Activated naive CD8-positive, alpha-beta T cell (primary cell): ENCODE measurements at regions not wholly inside any gene's neighbourhood (a gene's known extent, or its start where the extent isn't known, plus 50 kb on each side); places are given as distances from the start of the nearest gene placed in this dataset.
"Not testable (repeated sequence)": the region's sequence is repeated elsewhere in the genome, so short reads cannot be mapped to it uniquely, and the experiment has no call there.

Source experiments
- H3K27ac Mint-ChIP-seq: one replicate; pipeline ENCODE4 v1.8.0; 2021; ENCODE audit warnings: mixed read lengths
- H3K27me3 Mint-ChIP-seq: one replicate; pipeline ENCODE4 v1.8.0; 2021; ENCODE audit warnings: mixed read lengths
- H3K36me3 Mint-ChIP-seq: one replicate; pipeline ENCODE4 v1.8.0; 2021; ENCODE audit warnings: mixed read lengths
- H3K4me1 Mint-ChIP-seq: one replicate; pipeline ENCODE4 v1.8.0; 2021; ENCODE audit warnings: low read depth, mixed read lengths
- H3K4me3 Mint-ChIP-seq: one replicate; pipeline ENCODE4 v1.8.0; 2021; ENCODE audit warnings: mild to moderate bottlenecking, mixed read lengths
- H3K9me3 Mint-ChIP-seq: one replicate; pipeline ENCODE4 v1.8.0; 2021; ENCODE audit warnings: low read depth, mixed read lengths

DNA sequence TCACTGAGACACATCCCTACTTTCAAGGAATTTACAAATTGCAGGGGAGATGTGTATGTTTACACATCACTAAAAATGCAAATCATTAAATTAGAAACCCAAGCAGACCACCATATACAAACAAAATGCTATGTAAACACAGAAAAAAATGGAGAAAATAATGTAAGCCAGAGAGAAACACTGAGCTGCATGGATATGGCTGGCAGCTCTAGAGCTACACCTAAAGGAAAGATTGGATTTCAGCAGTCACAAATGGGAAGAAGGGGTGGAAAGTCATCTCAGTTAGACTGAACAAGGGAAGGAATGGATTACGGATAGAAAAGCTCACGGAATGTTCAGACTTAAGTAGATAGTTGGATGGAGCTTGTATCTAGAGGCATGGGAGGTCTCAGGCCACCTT, 186.3 kb downstream of the MOSPD2 start:
- H3K36me3 Mint-ChIP-seq, result no peaks in the 10 kb centered on the region
- no peaks in the 10 kb centered on the region for H3K27me3 Mint-ChIP-seq
- H3K4me3 Mint-ChIP-seq, result no peak overlapping the region
- no peaks in the 10 kb centered on the region for H3K4me1 Mint-ChIP-seq
- no peak overlapping the region for H3K27ac Mint-ChIP-seq
- no peaks in the 10 kb centered on the region for H3K9me3 Mint-ChIP-seq

DNA sequence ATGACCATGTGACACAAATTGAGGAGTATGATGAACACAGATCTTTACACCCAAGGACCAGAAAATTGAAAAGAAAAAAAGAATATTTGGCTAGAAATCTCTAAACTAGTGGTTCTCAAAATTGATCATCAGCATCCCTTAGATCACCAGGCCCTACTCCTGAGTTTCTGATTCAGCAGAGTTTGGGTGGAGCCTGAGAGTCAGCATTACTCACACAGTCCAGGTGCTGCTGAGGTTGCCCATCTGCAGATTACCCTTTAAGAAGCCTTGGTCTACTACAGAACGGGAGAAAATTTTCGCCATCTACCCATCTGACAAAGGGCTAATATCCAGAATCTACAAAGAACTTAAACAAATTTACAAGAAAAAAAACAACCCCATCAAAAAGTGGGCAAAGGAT, 182.8 kb downstream of the MOSPD2 start:
- no peaks in the 10 kb centered on the region for H3K9me3 Mint-ChIP-seq
- H3K36me3 Mint-ChIP-seq, result no peaks in the 10 kb centered on the region
- no peak overlapping the region for H3K27ac Mint-ChIP-seq
- no peak overlapping the region for H3K4me3 Mint-ChIP-seq
- H3K27me3 Mint-ChIP-seq, result no peaks in the 10 kb centered on the region
- H3K4me1 Mint-ChIP-seq, result no peaks in the 10 kb centered on the region

DNA sequence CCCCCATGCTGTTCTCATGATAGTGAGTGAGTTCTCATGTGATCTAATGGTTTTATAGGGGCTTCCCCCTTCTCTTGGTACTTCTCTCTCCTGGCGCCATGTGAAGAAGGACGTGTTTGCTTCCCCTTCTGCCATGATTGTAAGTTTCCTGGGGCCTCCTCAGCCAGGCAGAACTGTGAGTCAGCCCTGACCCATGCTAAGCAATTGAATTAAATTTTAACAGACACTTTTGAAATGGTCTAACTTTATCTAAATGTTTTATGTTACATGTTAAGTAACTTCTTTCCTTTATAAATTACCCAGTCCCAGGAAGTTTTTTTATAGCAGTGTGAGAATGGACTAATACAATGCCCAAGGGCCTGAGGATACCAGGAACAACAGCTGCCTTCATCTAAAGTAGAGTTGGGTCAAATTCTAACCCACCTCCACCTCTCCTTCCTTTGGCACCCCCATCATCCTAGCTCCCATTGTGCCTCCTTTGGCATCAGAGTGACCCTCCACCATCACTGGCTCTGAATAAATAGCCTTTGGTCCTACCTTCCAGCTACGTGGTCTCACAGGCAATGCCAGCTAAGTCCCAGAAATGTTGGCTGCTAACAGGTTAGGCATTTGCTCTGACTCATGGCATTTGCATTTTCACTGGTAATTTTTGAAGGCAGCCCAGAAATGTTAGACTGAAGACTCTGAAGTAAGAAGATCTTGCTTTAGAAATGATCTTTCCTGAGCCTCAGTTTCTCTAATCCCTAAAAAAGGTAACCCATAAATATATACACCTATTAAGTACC, 182.1 kb downstream of the MOSPD2 start:
- no peaks in the 10 kb centered on the region for H3K9me3 Mint-ChIP-seq
- no peaks in the 10 kb centered on the region for H3K36me3 Mint-ChIP-seq
- no peak overlapping the region for H3K27ac Mint-ChIP-seq
- no peaks in the 10 kb centered on the region for H3K4me1 Mint-ChIP-seq
- H3K27me3 Mint-ChIP-seq, result no peaks in the 10 kb centered on the region
- no peak overlapping the region for H3K4me3 Mint-ChIP-seq

DNA sequence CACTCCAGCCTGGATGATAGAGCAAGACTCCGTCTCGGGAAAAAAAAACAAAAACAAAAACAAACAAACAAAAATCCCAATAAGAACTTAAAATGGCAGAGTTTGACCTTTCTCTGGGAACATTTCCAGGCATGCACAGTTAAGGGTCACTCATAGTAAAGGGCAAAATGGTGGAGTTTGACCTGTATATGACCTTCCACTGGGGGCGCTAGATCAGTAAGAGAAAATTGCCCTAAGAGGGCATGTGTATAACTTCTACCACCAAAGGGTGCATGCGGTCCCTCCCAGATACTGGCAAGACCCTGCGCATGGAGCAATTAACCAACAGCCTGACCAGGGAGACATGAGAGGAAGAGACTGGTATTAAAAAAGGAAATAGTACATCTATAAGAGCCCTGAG, 177.2 kb downstream of the MOSPD2 start:
- no peaks in the 10 kb centered on the region for H3K4me1 Mint-ChIP-seq
- no peaks in the 10 kb centered on the region for H3K36me3 Mint-ChIP-seq
- H3K27me3 Mint-ChIP-seq, result no peaks in the 10 kb centered on the region
- no peaks in the 10 kb centered on the region for H3K9me3 Mint-ChIP-seq
- H3K4me3 Mint-ChIP-seq, result no peak overlapping the region
- H3K27ac Mint-ChIP-seq, result no peak overlapping the region

DNA sequence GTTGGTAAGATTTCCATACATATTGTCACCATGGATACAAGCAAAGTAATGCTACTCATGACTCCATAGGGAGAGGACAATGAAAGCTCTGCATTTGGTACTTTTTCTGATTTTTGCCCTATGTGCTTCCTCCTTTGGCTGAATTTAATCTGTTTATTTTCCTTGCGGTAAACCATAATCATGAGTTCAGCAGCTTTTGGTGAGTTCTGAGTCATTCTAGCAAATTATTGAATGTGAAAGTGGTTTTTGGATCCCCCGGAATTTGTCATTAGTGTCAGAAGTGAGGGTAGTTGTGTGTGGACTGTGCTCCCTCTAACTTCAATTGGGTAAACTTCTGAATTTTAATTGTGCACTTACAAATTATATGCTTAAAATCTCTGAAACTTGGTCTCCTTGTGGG, 170.3 kb downstream of the MOSPD2 start:
- Mint-ChIP-seq H3K27me3 (no peaks in the 10 kb centered on the region), H3K36me3 (no peaks in the 10 kb centered on the region), H3K27ac (no peak overlapping the region), H3K4me1 (no peaks in the 10 kb centered on the region), H3K9me3 (no peaks in the 10 kb centered on the region), H3K4me3 (no peak overlapping the region)

DNA sequence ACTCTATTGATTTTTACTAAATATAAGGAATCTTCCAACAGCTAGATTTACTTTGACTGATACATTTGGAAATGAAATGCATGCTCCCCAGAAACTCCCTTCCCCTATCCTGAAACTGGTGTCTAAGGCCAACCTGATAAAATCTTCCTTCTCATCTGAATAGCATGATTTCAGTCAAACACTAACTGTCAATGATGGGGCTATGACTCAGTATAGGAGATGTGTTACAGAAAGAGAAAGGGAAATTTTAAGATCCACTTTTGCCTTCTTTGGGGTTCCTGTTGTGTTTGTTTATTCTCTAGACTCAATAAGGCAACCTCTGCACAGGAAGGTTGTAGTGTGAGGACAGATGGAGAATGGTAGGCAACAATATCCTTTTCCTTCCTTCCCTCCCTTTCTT, 160.7 kb downstream of the MOSPD2 start:
- Mint-ChIP-seq H3K4me3 (peak overlapping the region; percentile 1), H3K27ac (no peak overlapping the region), H3K4me1 (peaks cover 10% of the 10 kb centered on the region), H3K36me3 (no peaks in the 10 kb centered on the region), H3K9me3 (no peaks in the 10 kb centered on the region), H3K27me3 (no peaks in the 10 kb centered on the region)

DNA sequence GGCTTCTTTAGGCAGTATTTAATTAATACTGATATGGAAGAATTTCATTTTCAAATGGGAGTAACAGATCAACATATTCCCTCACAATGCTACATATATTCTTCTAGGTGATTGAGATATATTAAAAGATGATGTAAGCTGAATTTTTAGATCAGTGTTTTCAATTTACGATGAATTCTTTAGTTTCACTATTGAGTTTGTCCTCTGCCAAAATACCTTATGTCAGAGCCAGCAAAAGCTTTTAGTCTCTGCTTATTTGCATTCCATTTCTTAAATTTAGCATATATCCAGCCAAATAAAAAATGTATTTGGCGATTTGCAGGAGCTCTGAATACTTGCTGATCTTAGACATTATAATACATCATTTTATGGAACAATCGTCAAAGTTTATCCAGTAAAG, 144.3 kb downstream of the MOSPD2 start:
- H3K4me3 Mint-ChIP-seq, result no peak overlapping the region
- no peaks in the 10 kb centered on the region for H3K4me1 Mint-ChIP-seq
- no peaks in the 10 kb centered on the region for H3K27me3 Mint-ChIP-seq
- no peak overlapping the region for H3K27ac Mint-ChIP-seq
- no peaks in the 10 kb centered on the region for H3K36me3 Mint-ChIP-seq
- H3K9me3 Mint-ChIP-seq, result no peaks in the 10 kb centered on the region

DNA sequence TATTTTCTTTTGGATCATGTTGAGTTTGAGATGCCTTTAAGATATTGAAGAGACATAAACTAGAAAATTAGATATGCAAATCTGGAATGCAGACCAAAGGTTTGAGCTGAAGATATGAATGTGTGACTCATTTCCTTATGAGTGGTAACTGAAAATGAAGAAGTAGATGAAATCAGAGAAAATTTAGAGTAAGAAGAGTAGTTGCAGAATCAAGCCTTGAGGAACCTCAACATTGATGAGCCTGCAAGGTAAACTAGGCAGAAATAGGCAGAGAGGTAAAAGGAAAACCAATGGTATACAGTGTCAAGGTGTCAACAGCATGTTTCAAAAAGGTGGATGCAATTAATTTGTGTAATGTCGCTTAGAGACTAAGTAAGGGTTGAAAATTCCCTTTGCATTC, 142.8 kb downstream of the MOSPD2 start:
- Mint-ChIP-seq H3K27ac (no peak overlapping the region), H3K36me3 (no peaks in the 10 kb centered on the region), H3K27me3 (no peaks in the 10 kb centered on the region), H3K4me3 (no peak overlapping the region), H3K9me3 (no peaks in the 10 kb centered on the region), H3K4me1 (no peaks in the 10 kb centered on the region)

DNA sequence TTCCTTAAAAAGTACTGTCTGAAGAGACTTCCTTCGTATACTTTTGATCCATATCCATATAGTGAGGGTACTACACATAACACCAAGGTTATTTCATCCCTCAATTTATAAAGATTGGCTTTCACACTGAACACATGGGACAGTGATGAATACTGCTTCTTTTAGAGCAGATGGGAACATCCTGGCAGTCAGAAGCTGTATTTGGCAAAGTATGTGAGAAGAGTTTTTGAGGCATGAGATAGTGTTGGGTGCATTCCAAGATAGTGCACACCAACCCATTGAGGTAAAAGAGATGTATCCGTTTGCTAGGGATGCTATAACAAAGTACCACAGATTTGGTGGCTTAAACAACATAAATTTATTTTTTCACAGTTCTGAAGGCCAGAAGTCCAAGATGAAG, 141.1 kb downstream of the MOSPD2 start:
- no peaks in the 10 kb centered on the region for H3K36me3 Mint-ChIP-seq
- H3K9me3 Mint-ChIP-seq, result no peaks in the 10 kb centered on the region
- H3K4me3 Mint-ChIP-seq, result no peak overlapping the region
- no peaks in the 10 kb centered on the region for H3K27me3 Mint-ChIP-seq
- no peak overlapping the region for H3K27ac Mint-ChIP-seq
- no peaks in the 10 kb centered on the region for H3K4me1 Mint-ChIP-seq

DNA sequence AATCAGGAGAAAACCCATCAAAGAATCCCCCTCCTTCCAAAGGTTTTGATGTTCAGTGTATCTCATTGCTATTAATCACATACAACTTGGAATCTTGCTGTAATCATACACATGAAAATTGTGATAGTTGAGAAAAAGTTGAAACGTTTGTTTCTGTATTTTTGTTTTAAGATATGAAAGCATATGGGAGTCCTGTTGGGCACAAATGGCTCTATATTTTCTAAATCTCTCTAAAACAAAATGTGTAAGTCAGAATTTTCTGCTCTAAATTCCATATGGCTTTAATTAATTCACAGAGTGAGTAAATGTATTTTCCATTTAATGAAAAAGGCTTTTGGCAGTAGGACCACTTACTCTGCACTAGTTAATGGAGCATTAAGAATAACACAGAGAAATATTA, 140.2 kb downstream of the MOSPD2 start:
- no peaks in the 10 kb centered on the region for H3K4me1 Mint-ChIP-seq
- H3K9me3 Mint-ChIP-seq, result no peaks in the 10 kb centered on the region
- H3K36me3 Mint-ChIP-seq, result no peaks in the 10 kb centered on the region
- H3K4me3 Mint-ChIP-seq, result no peak overlapping the region
- H3K27ac Mint-ChIP-seq, result no peak overlapping the region
- H3K27me3 Mint-ChIP-seq, result no peaks in the 10 kb centered on the region

DNA sequence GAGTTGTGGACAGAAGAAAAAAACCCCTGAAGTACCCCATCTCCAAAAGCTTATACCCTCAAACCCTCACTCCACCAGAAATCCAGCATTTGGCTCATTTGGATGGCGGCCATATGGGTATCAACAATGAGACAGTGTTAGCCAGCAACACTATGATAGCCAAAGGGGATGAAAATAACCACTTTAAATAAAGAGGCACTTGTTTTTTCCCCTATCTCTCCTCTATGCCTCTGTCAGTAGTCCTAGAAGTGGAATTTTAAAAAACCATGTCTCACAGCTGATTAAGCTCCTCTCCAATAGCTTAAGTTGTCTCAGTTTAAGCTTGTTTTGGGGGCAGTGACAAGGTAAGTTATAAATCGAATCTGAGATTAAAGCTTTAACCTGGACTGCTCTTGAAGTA, 124.0 kb downstream of the MOSPD2 start:
- Mint-ChIP-seq H3K4me1 (no peaks in the 10 kb centered on the region), H3K4me3 (no peak overlapping the region), H3K27me3 (peaks cover 3% of the 10 kb centered on the region), H3K27ac (no peak overlapping the region), H3K9me3 (no peaks in the 10 kb centered on the region), H3K36me3 (no peaks in the 10 kb centered on the region)

DNA sequence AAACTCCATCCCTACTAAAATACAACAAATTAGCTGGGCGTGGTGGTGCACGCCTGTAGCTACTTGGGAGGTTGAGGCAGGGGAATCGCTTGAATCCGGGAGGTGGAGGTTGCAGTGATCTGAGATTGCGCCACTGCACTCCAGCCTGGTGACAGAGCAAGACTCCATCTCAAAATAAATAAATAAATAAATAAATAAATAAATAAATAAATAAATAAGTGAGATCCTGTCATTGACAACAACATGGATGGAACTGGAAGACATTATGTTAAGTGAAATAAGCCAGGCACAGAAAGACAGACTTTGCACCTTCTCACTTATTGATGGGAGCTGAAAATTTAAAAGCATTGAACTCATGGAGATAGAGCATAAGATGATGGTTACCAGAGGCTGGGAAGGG, 111.2 kb downstream of the MOSPD2 start:
- not testable (repeated sequence) for H3K9me3 Mint-ChIP-seq, H3K4me1 Mint-ChIP-seq, H3K4me3 Mint-ChIP-seq, H3K27me3 Mint-ChIP-seq, H3K36me3 Mint-ChIP-seq, H3K27ac Mint-ChIP-seq
